NCI-H748 treated with DMSO at 0.1 percent for 48 hours (cell line): ENCODE measurements at regions not wholly inside any gene's neighbourhood (a gene's known extent, or its start where the extent isn't known, plus 50 kb on each side); places are given as distances from the start of the nearest gene placed in this dataset.
"Not testable (repeated sequence)": the region's sequence is repeated elsewhere in the genome, so short reads cannot be mapped to it uniquely, and the experiment has no call there.

ENCODE experiments used
- DNase-seq: peaks from one replicate; lab custom pipeline; 2025; lab: John Stamatoyannopoulos, UW

DNA sequence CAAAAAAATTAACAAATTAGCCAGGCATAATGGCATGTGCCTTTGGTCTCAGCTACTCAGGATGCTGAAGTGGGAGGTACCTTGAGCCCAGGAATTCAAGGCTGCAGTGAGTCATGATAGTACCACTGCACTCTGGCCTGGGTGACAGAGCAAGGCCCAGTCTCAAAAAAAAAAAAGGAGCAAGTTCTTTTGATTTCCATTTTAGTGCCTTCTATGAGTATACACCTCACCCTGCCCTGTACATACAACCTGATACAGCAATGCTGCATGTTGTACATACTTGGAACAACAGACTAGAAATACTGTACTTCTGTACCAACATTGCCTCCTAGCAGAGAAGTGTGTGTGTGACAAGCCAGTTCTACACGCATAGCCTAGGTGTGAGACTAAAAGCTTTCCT, 97.3 kb upstream of the CARMIL1 start:
- DNase-seq = no peak

DNA sequence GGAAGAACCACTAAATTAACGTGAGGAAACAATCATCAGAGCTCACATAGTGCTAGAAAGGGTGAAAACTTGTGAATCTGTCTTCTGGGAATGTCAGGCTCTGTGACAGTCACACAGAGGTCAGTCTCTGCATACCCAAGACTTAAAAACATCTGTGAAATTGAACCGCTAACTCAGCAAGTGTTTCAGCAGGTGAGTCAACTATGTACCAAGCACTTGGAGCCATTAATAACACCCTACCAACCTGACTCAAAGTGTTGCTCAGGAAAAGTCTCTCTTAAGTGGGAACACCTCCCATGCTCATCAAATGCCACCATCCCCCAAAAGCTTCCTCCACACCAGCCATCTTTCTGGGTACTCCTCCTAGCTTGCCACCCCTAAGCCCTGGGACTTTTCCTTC, 92.3 kb upstream of the CARMIL1 start:
- DNase-seq = no peak

DNA sequence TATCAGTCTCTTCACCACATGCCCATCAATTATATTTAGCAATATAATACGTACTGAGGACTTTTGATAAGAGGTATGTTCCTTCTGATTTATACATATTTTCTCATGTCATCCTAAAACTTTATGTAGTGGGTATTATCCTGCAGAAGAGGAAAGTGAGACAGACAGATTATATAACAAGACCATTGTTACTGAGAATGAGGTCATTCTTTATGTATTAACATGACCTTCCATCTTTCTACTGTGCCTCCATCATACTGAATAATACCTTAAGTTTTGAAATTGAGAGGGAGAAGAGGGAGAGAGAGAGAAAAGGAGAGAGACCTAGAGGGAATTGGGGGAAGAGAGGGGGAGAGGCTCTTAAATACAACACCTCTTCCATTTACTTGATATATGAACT, 90.9 kb upstream of the CARMIL1 start:
- no peak for DNase-seq

DNA sequence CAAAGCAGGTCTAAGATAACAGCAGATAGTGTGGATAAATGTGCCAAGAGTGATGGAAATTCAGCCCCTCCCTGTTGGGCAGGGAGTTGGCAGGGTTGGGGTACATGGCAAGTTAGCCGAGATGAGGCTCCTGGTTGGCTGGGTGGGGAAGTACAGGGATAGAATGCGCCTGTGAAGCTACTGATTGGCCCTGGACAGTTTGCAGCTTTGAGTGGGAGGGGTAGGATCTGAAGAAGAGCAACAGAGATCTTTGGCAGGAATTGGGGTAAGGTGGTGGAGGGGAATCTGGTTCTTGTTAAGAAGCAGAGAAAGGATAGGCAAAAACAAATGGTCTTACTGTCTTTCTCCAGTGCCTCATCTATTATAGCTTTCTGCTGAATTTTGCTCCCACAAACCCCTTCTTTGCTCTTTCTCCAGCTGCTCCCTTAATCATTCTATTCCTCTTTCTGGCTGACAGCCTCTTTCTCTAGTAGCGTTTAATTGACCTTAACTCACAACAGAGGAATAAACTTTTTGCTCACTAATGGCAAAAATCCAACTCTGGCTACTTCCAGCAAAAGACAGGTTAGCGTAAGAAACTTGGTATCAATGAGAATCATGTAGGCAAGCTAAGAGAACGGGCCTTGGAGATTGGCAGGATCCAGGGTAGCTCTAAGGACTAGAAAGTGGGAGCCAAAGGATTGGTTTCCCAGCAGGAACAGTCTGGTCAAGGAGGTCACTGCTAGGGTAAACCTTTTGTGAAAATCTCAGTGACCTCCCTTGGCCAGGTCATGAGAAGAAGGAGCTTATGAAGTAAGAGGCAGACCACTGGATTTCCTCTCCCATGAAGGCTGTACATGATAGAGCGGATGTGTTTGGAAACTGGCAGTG, 86.3 kb upstream of the CARMIL1 start:
- DNase-seq = no peak

DNA sequence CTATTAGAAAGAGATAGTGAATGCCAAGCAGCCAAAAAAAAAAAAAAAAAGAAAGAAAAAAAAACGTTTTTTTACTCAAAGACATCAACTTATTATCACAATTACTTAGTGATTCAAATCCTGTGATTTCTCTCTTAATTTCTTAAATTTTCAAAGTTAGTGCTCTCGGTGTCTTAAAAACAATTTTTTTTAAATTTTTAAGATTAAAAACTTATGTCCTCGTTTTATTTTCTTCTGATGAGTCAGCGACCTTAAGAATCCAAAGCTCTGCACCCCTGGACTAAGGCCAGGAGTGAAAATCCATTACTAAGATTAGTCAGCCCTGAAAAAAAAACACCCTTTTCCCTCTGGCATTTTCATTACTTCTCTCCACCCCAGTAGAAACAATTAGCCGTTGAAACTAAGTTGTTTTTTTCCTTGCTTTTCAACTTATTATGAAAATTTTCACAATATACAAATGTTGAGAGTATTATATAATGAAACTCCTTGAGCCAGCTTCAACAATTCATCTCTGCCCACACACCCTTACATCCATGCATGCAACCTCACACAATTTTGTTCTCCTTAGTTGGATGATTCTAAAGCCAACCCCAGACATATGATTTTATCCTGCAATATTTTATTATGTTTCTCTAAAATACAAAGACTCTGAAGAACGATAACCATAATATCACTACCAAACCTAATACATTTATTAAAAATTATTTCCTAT, 85.6 kb upstream of the CARMIL1 start:
- no peak for DNase-seq

DNA sequence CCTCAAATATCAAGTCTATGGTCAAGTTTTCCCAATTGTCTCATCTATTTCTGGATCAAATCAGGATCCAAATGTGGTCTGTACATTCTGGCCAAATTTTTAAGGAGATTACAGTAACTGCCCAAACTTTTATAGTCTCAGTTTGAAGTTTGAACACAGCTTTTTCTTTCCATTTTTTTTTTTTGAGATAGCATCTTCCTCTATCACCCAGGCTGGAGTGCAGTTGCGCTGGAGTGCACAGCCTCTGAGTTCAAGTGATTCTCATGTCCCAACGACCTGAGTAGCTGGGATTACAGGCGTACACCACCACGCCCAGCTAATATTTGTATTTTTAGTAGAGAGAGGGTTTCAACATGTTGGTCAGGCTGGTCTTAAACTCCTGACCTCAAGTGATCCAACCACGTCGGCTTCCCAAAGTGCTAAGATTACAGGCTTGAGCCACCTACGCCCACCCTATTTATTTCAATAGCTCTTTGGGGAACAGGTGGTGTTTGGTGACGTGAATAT, 84.9 kb upstream of the CARMIL1 start:
- no peak for DNase-seq

DNA sequence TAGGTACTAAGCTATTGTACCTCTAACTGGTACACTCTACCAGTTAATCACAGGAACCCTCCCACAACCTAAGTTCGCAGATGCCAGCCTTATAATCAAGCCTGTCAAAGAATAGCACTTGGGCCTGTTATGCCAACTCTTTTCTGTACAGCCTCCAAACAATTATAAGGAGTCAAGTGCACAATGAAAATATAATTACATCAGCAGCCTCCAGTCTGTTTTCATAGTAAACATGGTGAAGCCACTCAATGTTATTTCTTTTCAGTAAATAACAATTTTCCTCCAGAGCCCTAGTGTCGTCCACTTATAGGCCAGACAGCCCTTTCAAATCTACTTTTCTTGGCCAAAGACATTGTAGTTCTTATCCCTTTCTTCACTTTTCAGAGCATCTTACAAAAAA, 82.7 kb upstream of the CARMIL1 start:
- peak; percentile 38 for DNase-seq

DNA sequence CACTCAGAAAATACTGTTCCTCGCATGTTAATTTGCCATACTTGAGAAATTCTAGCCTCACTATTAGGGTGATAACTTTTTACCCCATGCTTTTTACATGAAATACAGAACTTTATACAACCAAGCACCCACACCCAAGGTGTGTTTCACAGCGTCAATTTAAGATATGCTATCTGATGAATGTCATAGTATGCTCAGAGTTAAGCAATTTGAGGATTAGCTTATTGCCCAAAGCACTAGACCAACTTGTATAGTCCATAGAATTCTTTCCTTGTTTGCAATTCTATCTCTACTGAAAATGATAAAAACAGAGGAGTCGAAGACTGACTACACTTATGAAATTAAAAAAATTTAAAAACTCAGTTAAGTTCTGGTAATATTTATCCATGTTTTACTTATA, 82.1 kb upstream of the CARMIL1 start:
- no peak for DNase-seq

DNA sequence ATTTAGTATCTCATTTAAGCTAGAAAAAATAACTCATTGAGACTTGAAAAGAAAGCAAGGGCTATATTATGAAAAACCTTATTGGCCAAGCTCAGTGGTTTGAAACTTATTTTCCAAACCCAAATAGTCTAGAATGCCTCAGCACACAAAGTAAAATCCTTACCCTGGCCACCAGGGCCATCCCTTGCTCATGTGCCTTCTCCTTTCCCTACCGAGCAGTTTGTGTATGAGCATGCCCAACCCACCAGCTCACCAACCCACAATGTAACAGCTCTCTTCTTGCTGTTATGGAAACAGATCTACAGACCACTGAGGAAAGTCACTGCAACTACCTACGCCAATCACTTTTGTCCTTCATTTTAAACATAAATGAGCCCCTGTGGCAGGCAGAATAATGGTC, 79.6 kb upstream of the CARMIL1 start:
- no peak for DNase-seq

DNA sequence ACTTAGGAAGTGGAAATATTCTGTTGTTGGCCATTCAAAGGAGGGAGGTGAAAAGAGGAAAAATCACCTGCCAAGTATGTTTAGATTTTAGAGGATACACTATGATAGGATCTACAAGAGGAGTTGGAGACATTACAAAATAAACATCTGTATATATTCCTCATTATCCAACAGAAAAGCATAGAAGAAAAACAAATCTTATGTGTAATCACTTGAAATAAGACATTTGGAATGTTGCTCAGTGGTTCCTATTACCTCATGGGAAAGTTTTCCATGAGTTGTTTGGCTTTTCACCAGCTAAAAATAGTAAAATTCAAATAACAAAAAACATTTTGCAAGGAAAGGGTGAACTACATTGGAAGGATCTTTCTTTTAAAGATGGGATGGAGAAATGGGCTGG, 76.7 kb upstream of the CARMIL1 start:
- DNase-seq = no peak

DNA sequence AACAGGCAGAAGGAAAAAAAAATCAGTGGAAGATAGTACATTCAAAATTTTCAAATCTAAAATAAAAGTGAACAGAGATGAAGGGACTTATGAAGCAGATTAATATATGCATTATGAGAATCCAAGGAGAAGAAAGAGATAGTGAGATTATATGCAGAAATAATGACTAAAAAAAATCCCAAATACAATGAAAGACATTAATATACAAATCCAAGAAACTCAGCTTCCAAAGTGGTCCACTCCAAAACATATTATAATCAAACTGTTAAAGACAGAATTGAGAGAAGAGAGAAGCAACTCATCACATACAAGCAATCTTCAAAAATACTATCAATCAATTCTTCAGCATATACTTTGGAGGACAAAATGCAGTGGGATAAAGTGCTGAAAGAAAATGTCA, 73.5 kb upstream of the CARMIL1 start:
- no peak for DNase-seq

DNA sequence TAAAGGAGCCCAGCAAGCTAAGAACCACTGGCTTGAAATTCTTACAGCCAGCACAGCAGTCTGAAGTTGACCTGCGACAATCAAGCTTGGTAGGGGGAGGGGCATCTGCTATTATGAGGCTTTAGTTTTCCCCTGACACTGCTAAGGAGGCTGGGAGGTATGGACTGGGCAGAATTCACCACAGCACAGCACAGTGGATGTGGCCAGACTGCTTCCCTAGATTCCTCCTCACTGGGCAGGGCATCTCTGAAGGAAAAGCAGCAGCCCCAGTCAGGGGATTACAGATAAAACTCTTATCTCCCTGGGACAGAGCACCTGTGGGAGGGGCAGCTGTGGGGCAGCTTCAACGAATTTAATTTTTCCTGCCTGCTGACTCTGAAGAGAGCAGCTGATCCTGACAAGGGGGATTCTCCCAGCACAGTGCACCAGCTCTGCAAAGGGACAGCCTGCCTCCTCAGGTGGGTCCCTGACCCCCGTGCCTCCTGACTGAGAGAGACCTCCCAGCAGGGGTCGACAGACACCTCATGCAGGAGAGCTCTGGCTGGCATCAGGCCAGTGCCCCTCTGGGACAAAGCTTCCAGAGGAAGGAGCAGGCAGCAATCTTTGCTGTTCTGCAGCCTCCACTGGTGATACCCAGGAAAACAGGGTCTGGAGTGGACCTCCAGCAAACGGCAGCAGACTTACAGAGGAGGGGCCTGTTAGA, 71.6 kb upstream of the CARMIL1 start:
- DNase-seq = not testable (repeated sequence)

DNA sequence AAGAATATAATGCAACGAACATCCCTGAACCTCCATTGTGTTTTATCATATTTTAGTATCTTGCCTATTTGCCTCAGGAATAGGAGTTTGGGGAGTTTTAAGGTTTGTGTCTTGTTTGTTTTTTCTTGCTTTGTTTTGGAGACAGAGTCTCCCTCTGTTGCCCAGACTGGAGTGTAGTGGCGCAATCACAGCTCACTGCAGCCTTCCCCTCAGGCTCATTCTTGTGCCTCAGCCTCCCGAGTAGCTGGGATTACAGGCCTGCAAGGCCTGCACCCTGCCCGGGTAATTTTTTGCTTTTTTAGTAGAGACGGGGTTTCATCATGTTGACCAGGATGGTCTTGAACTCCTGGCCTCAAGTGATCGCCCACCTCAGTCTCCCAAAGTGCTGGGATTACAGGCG, 63.3 kb upstream of the CARMIL1 start:
- DNase-seq = no peak

DNA sequence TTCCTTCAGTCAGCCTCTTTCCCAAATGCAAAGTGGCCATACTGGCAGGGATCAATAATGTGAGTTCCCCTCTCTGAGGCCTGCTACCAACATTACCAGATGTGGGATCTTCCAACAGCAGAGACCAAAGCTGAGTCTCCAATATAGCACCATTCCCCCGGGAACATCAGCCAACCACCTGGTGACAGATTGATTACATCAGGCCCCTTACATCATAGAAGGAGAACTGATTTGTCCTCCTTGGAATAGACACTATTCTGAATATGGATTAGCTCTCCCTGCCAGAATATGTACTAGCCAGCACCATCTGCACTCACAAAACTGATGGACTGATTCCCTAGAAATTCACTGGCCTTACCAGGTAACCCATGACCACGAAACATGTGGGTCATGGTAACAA, 61.9 kb upstream of the CARMIL1 start:
- no peak for DNase-seq

DNA sequence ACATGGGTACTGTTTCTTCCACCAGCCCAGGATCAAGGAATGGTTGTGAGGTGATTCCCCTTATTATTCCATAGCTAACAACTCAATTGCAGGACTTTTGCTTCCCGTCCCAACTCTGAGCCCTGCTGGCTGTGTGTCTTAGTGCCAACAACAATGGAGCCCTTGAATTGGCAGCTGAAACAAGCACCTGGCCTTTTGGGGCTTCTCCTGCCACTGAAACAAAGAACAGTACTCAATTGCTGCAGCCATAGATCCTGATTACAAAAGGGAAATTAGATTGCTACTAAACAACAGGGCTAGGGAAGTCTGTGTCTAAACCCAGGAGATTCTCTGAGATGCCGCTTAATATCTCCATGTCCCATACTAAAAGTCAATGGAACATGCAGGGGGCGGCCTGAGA, 61.3 kb upstream of the CARMIL1 start:
- DNase-seq = peak; percentile 52

DNA sequence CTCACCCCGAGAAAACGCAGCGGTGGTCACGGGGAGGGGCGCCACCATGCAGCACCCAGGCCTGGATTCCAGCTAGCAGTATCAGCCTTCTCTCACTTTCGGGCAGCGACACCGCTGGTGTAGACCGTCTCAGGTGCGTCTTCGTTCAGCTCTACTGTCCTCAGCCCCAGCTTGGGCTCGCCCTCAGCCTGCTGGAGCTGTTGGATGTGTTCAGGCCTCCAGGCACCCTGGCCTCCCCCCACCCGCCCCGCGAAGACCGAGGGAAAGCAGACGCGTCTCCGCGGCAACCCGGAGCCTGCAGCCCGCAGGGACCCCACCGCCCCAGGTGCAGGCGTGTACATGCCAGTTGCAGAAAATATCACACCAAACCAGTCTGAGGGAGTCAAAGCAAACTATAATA, 60.8 kb upstream of the CARMIL1 start:
- peak; percentile 61 for DNase-seq

DNA sequence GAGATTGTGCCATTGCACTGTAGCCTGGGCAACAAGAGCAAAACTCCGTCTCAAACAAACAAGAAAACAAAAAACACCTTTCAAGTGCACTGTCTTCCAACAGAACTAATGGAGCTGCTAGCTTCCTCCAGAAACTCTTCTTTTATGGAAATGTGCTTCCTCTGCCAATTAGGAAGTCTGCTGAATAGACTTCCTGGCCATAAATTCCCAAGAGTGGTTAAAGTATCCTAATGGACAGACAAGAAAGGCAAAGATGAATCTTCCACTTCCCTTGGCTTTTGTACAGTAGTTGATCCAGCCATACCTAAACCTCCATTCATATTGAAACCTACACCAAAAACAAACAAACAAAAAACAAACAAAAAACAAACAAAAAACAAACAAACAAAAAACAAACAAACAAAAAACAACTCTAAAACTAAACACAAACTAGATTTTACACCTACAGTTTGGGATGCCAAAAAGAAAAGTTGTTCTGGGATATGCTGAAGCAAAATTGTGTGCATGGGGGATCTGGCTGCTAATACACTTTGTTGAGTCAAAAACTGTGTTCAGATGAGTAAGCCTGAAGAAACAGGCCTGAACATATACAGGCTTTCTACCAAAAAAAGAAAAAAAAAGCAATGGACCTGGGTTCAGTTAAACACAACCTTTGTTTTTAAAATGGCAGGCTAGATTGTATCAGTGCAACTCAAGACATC, 59.8 kb upstream of the CARMIL1 start:
- DNase-seq = no peak

DNA sequence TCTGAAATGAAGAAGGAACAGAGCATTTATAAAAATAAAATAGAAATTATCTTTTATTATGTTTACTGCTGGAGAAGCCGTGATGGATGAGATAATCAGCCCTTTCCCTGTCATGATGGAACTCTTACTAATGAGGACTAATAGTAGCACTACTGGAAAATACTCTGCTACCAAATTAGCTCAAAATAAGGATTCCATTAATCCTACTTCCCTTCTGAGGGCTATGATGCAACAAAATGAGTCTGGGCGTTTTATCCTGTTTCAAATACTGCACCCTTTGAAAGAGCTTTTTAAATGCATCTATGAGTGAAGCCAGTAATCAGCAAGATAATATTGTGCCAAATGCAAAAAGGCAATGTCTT, 59.3 kb upstream of the CARMIL1 start:
- no peak for DNase-seq

DNA sequence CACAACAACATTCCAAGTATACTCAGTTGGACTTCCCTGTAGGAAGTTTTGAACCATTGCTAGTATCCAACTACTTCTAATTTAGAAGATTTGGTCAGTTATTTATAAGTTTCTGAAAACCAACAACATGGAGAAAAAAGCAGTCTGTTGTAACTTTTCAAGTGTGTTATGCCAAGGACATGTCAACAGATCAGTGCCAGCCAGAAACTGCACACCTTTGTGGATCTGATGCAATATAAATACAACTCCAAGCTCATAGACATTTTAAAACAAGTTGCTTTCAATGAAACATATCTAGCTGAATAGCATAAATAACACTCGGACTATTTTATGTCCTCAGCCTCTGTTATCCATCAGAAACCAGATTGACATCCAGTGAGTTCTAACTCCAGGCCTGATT, 58.3 kb upstream of the CARMIL1 start:
- DNase-seq = no peak

DNA sequence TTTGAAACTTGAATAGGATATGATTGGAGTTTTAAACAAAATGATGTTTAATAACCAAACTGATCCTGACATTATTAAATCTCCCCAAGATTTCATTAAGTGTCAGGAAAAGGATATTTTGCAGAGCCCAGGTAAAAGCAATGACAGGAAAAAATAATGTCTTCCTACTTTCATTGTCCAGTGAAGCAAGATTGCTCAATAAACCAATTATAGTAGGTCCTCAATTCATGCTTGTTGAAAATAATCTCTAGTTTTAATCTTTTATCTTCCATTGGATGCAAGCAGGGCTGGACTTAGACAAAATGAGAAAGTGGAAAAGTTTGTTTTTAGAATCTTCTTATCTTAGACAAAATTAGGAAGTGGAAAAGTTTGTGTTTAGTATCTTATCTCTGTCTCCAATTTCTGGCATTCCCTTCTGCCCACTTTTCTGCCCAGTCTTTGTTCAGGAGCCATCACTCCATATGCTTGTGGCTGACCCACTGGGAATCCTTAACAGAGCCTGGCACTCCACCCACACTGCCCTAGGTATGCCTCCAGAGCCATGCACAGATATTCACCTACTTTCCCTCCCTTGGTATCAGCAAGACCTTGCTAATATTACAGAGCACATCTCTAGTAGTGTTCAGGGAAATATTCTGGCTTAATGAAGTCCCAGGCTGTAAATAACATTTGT, 57.0 kb upstream of the CARMIL1 start:
- no peak for DNase-seq

DNA sequence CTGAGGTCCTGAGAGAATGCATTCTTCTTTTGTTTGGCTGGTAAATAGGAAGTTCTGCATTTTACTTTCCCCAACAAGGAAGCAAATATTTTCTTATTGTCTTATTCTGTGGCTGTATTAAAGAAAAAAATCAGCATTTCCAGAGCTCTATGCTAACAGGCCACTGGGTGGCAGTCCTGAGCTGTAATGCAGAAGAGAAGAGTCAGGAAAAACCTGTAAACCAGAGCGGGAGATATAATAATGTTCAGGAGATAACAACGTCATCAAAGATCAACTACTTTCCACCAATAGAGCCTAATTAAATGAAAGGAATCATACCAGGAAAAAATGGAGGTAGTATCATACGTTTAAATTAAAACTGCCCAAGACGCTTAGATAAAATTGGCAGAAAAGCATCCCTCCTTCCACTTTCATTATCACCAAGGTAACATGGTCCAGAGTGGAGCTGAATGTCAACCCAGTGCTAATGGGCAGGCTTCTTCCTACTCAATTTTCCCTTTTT, 55.6 kb upstream of the CARMIL1 start:
- peak; percentile 95 for DNase-seq
